DND-41 (cell line): ENCODE measurements at regions not wholly inside any gene's neighbourhood (a gene's known extent, or its start where the extent isn't known, plus 50 kb on each side); places are given as distances from the start of the nearest gene placed in this dataset.

ENCODE experiments used
- ATAC-seq: fragments of 200-7000 bp; cut with Tn5 transposase; 3 replicates; pipeline ENCODE4 v1.9.1; 2021; ENCODE audit warnings: low read depth; ENCODE audit not compliant: insufficient read depth
- DNase-seq: peaks from one replicate; pipeline ENCODE4 v3.0.0-alpha.2; 2020
- H2AFZ ChIP-seq: 2 replicates; pipeline ENCODE4 v1.6.0; 2012; ENCODE audit warnings: low read depth, low read length
- H3K27ac ChIP-seq: 2 replicates; pipeline ENCODE4 v1.5.1; 2012; ENCODE audit warnings: low read length, inconsistent platforms
- H3K27me3 ChIP-seq: fragments of 200-600 bp; sonication (generic); 2 replicates; pipeline ENCODE4 v1.6.0; 2012; ENCODE audit warnings: low read length, mild to moderate bottlenecking, inconsistent platforms; ENCODE audit not compliant: insufficient read depth, poor library complexity
- H3K36me3 ChIP-seq: 2 replicates; pipeline ENCODE4 v1.5.1; 2012; ENCODE audit warnings: low read length, inconsistent platforms; ENCODE audit not compliant: insufficient read depth
- H3K4me1 ChIP-seq: 2 replicates; pipeline ENCODE4 v1.5.1; 2012; ENCODE audit warnings: mild to moderate bottlenecking, low read length; ENCODE audit not compliant: insufficient read depth
- H3K4me2 ChIP-seq: 2 replicates; pipeline ENCODE4 v1.6.0; 2012; ENCODE audit warnings: mild to moderate bottlenecking, moderate library complexity, low read length, inconsistent platforms; ENCODE audit not compliant: insufficient read depth
- H3K4me3 ChIP-seq, 2 experiments: fragments of 200-600 bp in 1 of 2; shearing (Covaris generic) in 1 of 2; 2 replicates each; pipeline ENCODE4 v1.5.1; 2012 to 2016; ENCODE audit warnings: inconsistent platforms in 2 of 2, low read length in 2 of 2, mild to moderate bottlenecking in 2 of 2, low read depth in 1 of 2, moderate library complexity in 1 of 2
- H3K79me2 ChIP-seq: 2 replicates; pipeline ENCODE4 v1.6.0; 2012; ENCODE audit warnings: low read length, inconsistent platforms; ENCODE audit not compliant: insufficient read depth
- H3K9ac ChIP-seq: 2 replicates; pipeline ENCODE4 v1.6.0; 2012; ENCODE audit warnings: low read depth, mild to moderate bottlenecking, inconsistent platforms, low read length, moderate library complexity
- H3K9me3 ChIP-seq: 2 replicates; pipeline ENCODE4 v1.5.1; 2012; ENCODE audit warnings: low read length, moderate library complexity, mild to moderate bottlenecking, inconsistent platforms; ENCODE audit not compliant: insufficient read depth, severe bottlenecking
- H4K20me1 ChIP-seq: 2 replicates; pipeline ENCODE4 v1.6.0; 2012; ENCODE audit warnings: low read length; ENCODE audit not compliant: insufficient read depth
- CTCF ChIP-seq: IDR thresholded peaks from 2 replicates; pipeline ENCODE4 v1.5.1; 2012; ENCODE audit warnings: borderline replicate concordance, low read length, moderate library complexity, mild to moderate bottlenecking; ENCODE audit not compliant: poor library complexity, severe bottlenecking; ENCODE audit errors: extremely low read depth
- EZH2 ChIP-seq: IDR thresholded peaks from 3 replicates; pipeline ENCODE4 v1.6.1; 2012; ENCODE audit warnings: borderline replicate concordance, low read depth, mild to moderate bottlenecking, moderate library complexity, low read length, inconsistent platforms; ENCODE audit not compliant: severe bottlenecking

- H3K27me3 ChIP-seq = no peaks in the 10 kb centered on the region
- no peak overlapping the region for H3K27ac ChIP-seq
- H2AFZ ChIP-seq = no peak overlapping the region
- no peak overlapping the region for H3K4me3 ChIP-seq
- no peaks in the 10 kb centered on the region for H3K4me1 ChIP-seq
- TF ChIP-seq CTCF (no peak), EZH2 (no peak)
- H3K9ac ChIP-seq = no peak overlapping the region
- no peak for ATAC-seq
- H3K36me3 ChIP-seq = no peaks in the 10 kb centered on the region
- no peak overlapping the region for H3K4me2 ChIP-seq
- H3K9me3 ChIP-seq = no peaks in the 10 kb centered on the region
- DNase-seq = no peak
- no peaks in the 10 kb centered on the region for H3K79me2 ChIP-seq
- H4K20me1 ChIP-seq = no peaks in the 10 kb centered on the region
Measured at GRCh38 chr4:28267166-28267565, 1406.5 kb downstream of the STIM2 start.

GRCh38 chr4:28269426-28269825, 1408.8 kb downstream of the STIM2 start:
- no peak for TF ChIP-seq CTCF
- TF ChIP-seq EZH2 = no peak
- H3K79me2 ChIP-seq = no peaks in the 10 kb centered on the region
- H3K4me2 ChIP-seq = no peak overlapping the region
- ATAC-seq (no peak), DNase-seq (no peak)
- no peak overlapping the region for H2AFZ ChIP-seq
- no peaks in the 10 kb centered on the region for H3K36me3 ChIP-seq
- H3K4me3 ChIP-seq = no peak overlapping the region
- no peaks in the 10 kb centered on the region for H3K9me3 ChIP-seq
- H3K27ac ChIP-seq = no peak overlapping the region
- H3K4me1 ChIP-seq = no peaks in the 10 kb centered on the region
- H3K27me3 ChIP-seq = no peaks in the 10 kb centered on the region
- H3K9ac ChIP-seq = no peak overlapping the region
- no peaks in the 10 kb centered on the region for H4K20me1 ChIP-seq

- Histone ChIP-seq H3K4me3 (no peak overlapping the region), H3K9ac (no peak overlapping the region), H3K9me3 (no peaks in the 10 kb centered on the region), H3K27me3 (no peaks in the 10 kb centered on the region), H3K27ac (no peak overlapping the region), H3K4me1 (no peaks in the 10 kb centered on the region), H3K36me3 (no peaks in the 10 kb centered on the region), H4K20me1 (no peaks in the 10 kb centered on the region), H2AFZ (no peak overlapping the region), H3K79me2 (no peaks in the 10 kb centered on the region), H3K4me2 (no peak overlapping the region)
- ATAC-seq (no peak), DNase-seq (no peak)
- TF ChIP-seq CTCF (no peak), EZH2 (no peak)
Measured at GRCh38 chr4:28277931-28278330, 1417.3 kb downstream of the STIM2 start.

GRCh38 chr4:28278676-28279075, 1418.0 kb downstream of the STIM2 start:
- H3K36me3 ChIP-seq = no peaks in the 10 kb centered on the region

More at GRCh38 chr4:28278676-28279075, 1418.0 kb downstream of the STIM2 start:
- Histone ChIP-seq H3K9ac (no peak overlapping the region), H3K9me3 (no peaks in the 10 kb centered on the region), H3K79me2 (no peaks in the 10 kb centered on the region), H3K4me1 (no peaks in the 10 kb centered on the region), H3K27ac (no peak overlapping the region), H3K27me3 (no peaks in the 10 kb centered on the region), H3K4me3 (no peak overlapping the region), H2AFZ (no peak overlapping the region), H4K20me1 (no peaks in the 10 kb centered on the region), H3K4me2 (no peak overlapping the region)
- DNase-seq (no peak), ATAC-seq (no peak)
- TF ChIP-seq EZH2 = no peak
- no peak for TF ChIP-seq CTCF
